ENCODE measurements at regions not wholly inside any gene's neighbourhood (a gene's known extent, or its start where the extent isn't known, plus 50 kb on each side); places are given as distances from the start of the nearest gene placed in this dataset.

- TF ChIP-seq FOXP2 (optimal IDR thresholded peaks at IDR 0.05; ENCODE audit: control extremely low read depth, extremely low read length, insufficient read depth) (no peak), EZH2 (IDR thresholded peaks at IDR 0.05) (no peak), POLR2AphosphoS5 (IDR thresholded peaks at IDR 0.05; ENCODE audit: borderline replicate concordance, low read depth, low read length) (no peak)
- Histone ChIP-seq H3K4me3 (no peak overlapping the region), H3K9ac (ENCODE audit: insufficient read length) (no peak overlapping the region), H3K36me3 (ENCODE audit: insufficient read depth, low read length) (no peaks in the 10 kb centered on the region), H3K9me3 (ENCODE audit: low read depth, low read length) (no peaks in the 10 kb centered on the region), H3K27ac (no peak overlapping the region)
- no peak for DNase-seq (ENCODE audit: low read depth, low spot score)
These were observed 278.2 kb downstream of the DMRT2 start for GRCh38 chr9:1328341-1328740.

GRCh38 chr9:1331546-1332038, 281.4 kb downstream of the DMRT2 start:
- Histone ChIP-seq H3K36me3 (ENCODE audit: insufficient read depth, low read length) (no peaks in the 10 kb centered on the region), H3K27ac (no peak overlapping the region), H3K9me3 (ENCODE audit: low read depth, low read length) (no peaks in the 10 kb centered on the region), H3K9ac (ENCODE audit: insufficient read length) (no peak overlapping the region), H3K4me3 (no peak overlapping the region)
- no peak for DNase-seq (ENCODE audit: low read depth, low spot score)
- no peak for TF ChIP-seq EZH2 (IDR thresholded peaks at IDR 0.05)
- no peak for TF ChIP-seq FOXP2 (optimal IDR thresholded peaks at IDR 0.05; ENCODE audit: control extremely low read depth, extremely low read length, insufficient read depth)
- no peak for TF ChIP-seq POLR2AphosphoS5 (IDR thresholded peaks at IDR 0.05; ENCODE audit: borderline replicate concordance, low read depth, low read length)

- Histone ChIP-seq H3K36me3 (ENCODE audit: insufficient read depth, low read length) (no peaks in the 10 kb centered on the region), H3K4me3 (no peak overlapping the region), H3K27ac (no peak overlapping the region), H3K9ac (ENCODE audit: insufficient read length) (no peak overlapping the region), H3K9me3 (ENCODE audit: low read depth, low read length) (no peaks in the 10 kb centered on the region)
- no peak for DNase-seq (ENCODE audit: low read depth, low spot score)
- no peak for TF ChIP-seq EZH2 (IDR thresholded peaks at IDR 0.05)
- no peak for TF ChIP-seq POLR2AphosphoS5 (IDR thresholded peaks at IDR 0.05; ENCODE audit: borderline replicate concordance, low read depth, low read length)
- TF ChIP-seq FOXP2 (optimal IDR thresholded peaks at IDR 0.05; ENCODE audit: control extremely low read depth, extremely low read length, insufficient read depth): no peak
These were observed 282.0 kb downstream of the DMRT2 start for GRCh38 chr9:1332156-1332555.

- no peak overlapping the region for H3K27ac ChIP-seq
- no peak overlapping the region for H3K4me3 ChIP-seq
- TF ChIP-seq EZH2 (IDR thresholded peaks at IDR 0.05) (no peak), POLR2AphosphoS5 (IDR thresholded peaks at IDR 0.05; ENCODE audit: borderline replicate concordance, low read depth, low read length) (no peak), FOXP2 (optimal IDR thresholded peaks at IDR 0.05; ENCODE audit: control extremely low read depth, extremely low read length, insufficient read depth) (no peak)
- H3K9me3 ChIP-seq (ENCODE audit: low read depth, low read length): no peaks in the 10 kb centered on the region
- H3K36me3 ChIP-seq (ENCODE audit: insufficient read depth, low read length): no peaks in the 10 kb centered on the region
- DNase-seq (ENCODE audit: low read depth, low spot score): no peak
- no peak overlapping the region for H3K9ac ChIP-seq (ENCODE audit: insufficient read length)
These were observed 285.0 kb downstream of the DMRT2 start for GRCh38 chr9:1335174-1335573.

- DNase-seq (ENCODE audit: low read depth, low spot score): no peak
- no peaks in the 10 kb centered on the region for H3K9me3 ChIP-seq (ENCODE audit: low read depth, low read length)
- no peak overlapping the region for H3K27ac ChIP-seq
- no peaks in the 10 kb centered on the region for H3K36me3 ChIP-seq (ENCODE audit: insufficient read depth, low read length)
- H3K9ac ChIP-seq (ENCODE audit: insufficient read length): no peak overlapping the region
- TF ChIP-seq EZH2 (IDR thresholded peaks at IDR 0.05) (no peak), FOXP2 (optimal IDR thresholded peaks at IDR 0.05; ENCODE audit: control extremely low read depth, extremely low read length, insufficient read depth) (no peak), POLR2AphosphoS5 (IDR thresholded peaks at IDR 0.05; ENCODE audit: borderline replicate concordance, low read depth, low read length) (no peak)
- no peak overlapping the region for H3K4me3 ChIP-seq
These were observed 287.0 kb downstream of the DMRT2 start for GRCh38 chr9:1337169-1337568.

GRCh38 chr9:1340390-1340789, 290.2 kb downstream of the DMRT2 start:
- Histone ChIP-seq H3K9ac (ENCODE audit: insufficient read length) (no peak overlapping the region), H3K27ac (no peak overlapping the region), H3K36me3 (ENCODE audit: insufficient read depth, low read length) (no peaks in the 10 kb centered on the region), H3K9me3 (ENCODE audit: low read depth, low read length) (no peaks in the 10 kb centered on the region), H3K4me3 (no peak overlapping the region)
- DNase-seq (ENCODE audit: low read depth, low spot score): no peak
- TF ChIP-seq POLR2AphosphoS5 (IDR thresholded peaks at IDR 0.05; ENCODE audit: borderline replicate concordance, low read depth, low read length): no peak
- TF ChIP-seq EZH2 (IDR thresholded peaks at IDR 0.05): no peak
- no peak for TF ChIP-seq FOXP2 (optimal IDR thresholded peaks at IDR 0.05; ENCODE audit: control extremely low read depth, extremely low read length, insufficient read depth)

- H3K36me3 ChIP-seq (ENCODE audit: insufficient read depth, low read length): no peaks in the 10 kb centered on the region
- H3K9ac ChIP-seq (ENCODE audit: insufficient read length): no peak overlapping the region
- DNase-seq (ENCODE audit: low read depth, low spot score): no peak
- no peak overlapping the region for H3K27ac ChIP-seq
- TF ChIP-seq FOXP2 (optimal IDR thresholded peaks at IDR 0.05; ENCODE audit: control extremely low read depth, extremely low read length, insufficient read depth): no peak
- no peak for TF ChIP-seq EZH2 (IDR thresholded peaks at IDR 0.05)
- no peak for TF ChIP-seq POLR2AphosphoS5 (IDR thresholded peaks at IDR 0.05; ENCODE audit: borderline replicate concordance, low read depth, low read length)
- H3K9me3 ChIP-seq (ENCODE audit: low read depth, low read length): no peaks in the 10 kb centered on the region
- H3K4me3 ChIP-seq: no peak overlapping the region
These were observed 303.1 kb downstream of the DMRT2 start for GRCh38 chr9:1353291-1353690.

GRCh38 chr9:1354086-1354485, 303.9 kb downstream of the DMRT2 start:
- DNase-seq (ENCODE audit: low read depth, low spot score): no peak
- no peak overlapping the region for H3K4me3 ChIP-seq

GRCh38 chr9:1354606-1355005, 304.4 kb downstream of the DMRT2 start:
- H3K36me3 ChIP-seq (ENCODE audit: insufficient read depth, low read length): no peaks in the 10 kb centered on the region
- H3K9me3 ChIP-seq (ENCODE audit: low read depth, low read length): no peaks in the 10 kb centered on the region
- TF ChIP-seq EZH2 (IDR thresholded peaks at IDR 0.05): no peak
- TF ChIP-seq POLR2AphosphoS5 (IDR thresholded peaks at IDR 0.05; ENCODE audit: borderline replicate concordance, low read depth, low read length): no peak
- TF ChIP-seq FOXP2 (optimal IDR thresholded peaks at IDR 0.05; ENCODE audit: control extremely low read depth, extremely low read length, insufficient read depth): no peak
- no peak overlapping the region for H3K9ac ChIP-seq (ENCODE audit: insufficient read length)
- no peak overlapping the region for H3K4me3 ChIP-seq
- no peak overlapping the region for H3K27ac ChIP-seq
- DNase-seq (ENCODE audit: low read depth, low spot score): no peak

More at GRCh38 chr9:1354086-1354485, 303.9 kb downstream of the DMRT2 start:
- no peaks in the 10 kb centered on the region for H3K36me3 ChIP-seq (ENCODE audit: insufficient read depth, low read length)
- no peak overlapping the region for H3K27ac ChIP-seq
- H3K9ac ChIP-seq (ENCODE audit: insufficient read length): no peak overlapping the region
- H3K9me3 ChIP-seq (ENCODE audit: low read depth, low read length): no peaks in the 10 kb centered on the region
- TF ChIP-seq FOXP2 (optimal IDR thresholded peaks at IDR 0.05; ENCODE audit: control extremely low read depth, extremely low read length, insufficient read depth) (no peak), EZH2 (IDR thresholded peaks at IDR 0.05) (no peak), POLR2AphosphoS5 (IDR thresholded peaks at IDR 0.05; ENCODE audit: borderline replicate concordance, low read depth, low read length) (no peak)
